GM12892 (cell line): ENCODE measurements at regions not wholly inside any gene's neighbourhood (a gene's known extent, or its start where the extent isn't known, plus 50 kb on each side); places are given as distances from the start of the nearest gene placed in this dataset.

Experiments used
- POLR2A ChIP-seq: IDR thresholded peaks from 2 replicates; pipeline ENCODE4 v1.6.1; 2011; ENCODE audit warnings: low read depth, low read length, control low read depth
- POLR2AphosphoS5 ChIP-seq: IDR thresholded peaks from 2 replicates; pipeline ENCODE4 v1.6.1; 2011; ENCODE audit warnings: low read depth, low read length, control low read depth
- TAF1 ChIP-seq: IDR thresholded peaks from 2 replicates; pipeline ENCODE4 v1.6.1; 2011; ENCODE audit warnings: low read depth, mild to moderate bottlenecking, control low read depth, low read length, borderline replicate concordance

DNA sequence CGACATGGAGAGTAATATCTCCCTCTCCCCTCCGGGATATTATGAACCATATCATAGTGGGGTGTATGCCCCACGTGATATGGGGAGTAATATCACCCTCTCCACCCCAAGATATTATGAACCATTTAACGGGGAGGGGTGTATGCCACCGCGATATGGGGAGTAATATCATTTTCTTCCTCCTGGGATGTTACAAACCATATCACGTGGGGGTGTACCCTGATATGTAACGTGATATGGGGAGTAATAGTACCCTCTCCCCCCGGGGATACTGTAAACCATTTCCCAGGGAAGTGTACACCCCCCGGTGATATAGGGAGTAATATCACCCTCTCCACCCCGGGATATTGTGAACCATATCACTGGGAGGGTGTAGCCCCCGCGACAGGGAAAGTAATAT, 62.1 kb downstream of the ERICH4 start:
- TF ChIP-seq POLR2A (no peak), TAF1 (no peak), POLR2AphosphoS5 (no peak)
